ENCODE measurements at regions not wholly inside any gene's neighbourhood (a gene's known extent, or its start where the extent isn't known, plus 50 kb on each side); places are given as distances from the start of the nearest gene placed in this dataset.

DNA sequence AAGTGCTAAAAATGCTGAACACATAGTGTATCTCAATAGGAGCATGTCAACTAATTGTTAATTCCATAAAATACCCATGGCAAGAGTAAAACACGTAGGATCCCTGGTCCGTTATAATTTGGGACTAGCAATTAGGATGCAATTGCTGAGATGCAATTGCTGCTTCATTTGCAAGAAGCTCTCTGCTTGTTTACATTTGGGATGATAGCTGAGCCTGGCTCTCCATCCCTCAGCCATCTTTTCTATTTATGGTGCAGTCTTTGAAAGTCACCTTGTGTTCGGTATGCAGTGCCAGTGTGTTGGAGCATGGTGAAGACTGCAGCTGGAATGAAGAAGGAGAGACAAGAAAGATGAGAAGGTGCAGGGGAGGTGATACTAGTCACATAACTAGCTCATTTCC, 191.3 kb downstream of the SNX10 start:
- TF ChIP-seq, protein P1, sequence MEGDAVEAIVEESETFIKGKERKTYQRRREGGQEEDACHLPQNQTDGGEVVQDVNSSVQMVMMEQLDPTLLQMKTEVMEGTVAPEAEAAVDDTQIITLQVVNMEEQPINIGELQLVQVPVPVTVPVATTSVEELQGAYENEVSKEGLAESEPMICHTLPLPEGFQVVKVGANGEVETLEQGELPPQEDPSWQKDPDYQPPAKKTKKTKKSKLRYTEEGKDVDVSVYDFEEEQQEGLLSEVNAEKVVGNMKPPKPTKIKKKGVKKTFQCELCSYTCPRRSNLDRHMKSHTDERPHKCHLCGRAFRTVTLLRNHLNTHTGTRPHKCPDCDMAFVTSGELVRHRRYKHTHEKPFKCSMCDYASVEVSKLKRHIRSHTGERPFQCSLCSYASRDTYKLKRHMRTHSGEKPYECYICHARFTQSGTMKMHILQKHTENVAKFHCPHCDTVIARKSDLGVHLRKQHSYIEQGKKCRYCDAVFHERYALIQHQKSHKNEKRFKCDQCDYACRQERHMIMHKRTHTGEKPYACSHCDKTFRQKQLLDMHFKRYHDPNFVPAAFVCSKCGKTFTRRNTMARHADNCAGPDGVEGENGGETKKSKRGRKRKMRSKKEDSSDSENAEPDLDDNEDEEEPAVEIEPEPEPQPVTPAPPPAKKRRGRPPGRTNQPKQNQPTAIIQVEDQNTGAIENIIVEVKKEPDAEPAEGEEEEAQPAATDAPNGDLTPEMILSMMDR (IDR thresholded peaks at IDR 0.05), result no peak
- no peak for TF ChIP-seq EP300 (IDR thresholded peaks at IDR 0.05)
